ENCODE measurements at regions not wholly inside any gene's neighbourhood (a gene's known extent, or its start where the extent isn't known, plus 50 kb on each side); places are given as distances from the start of the nearest gene placed in this dataset.
A peak's percentile ranks its signal among the peaks of the same experiment; 100 is the strongest.

GRCh38 chr5:107248066-107248695 lies 422.6 kb downstream of the EFNA5 start:
- no peaks in the 10 kb centered on the region for H3K36me3 Mint-ChIP-seq

DNA sequence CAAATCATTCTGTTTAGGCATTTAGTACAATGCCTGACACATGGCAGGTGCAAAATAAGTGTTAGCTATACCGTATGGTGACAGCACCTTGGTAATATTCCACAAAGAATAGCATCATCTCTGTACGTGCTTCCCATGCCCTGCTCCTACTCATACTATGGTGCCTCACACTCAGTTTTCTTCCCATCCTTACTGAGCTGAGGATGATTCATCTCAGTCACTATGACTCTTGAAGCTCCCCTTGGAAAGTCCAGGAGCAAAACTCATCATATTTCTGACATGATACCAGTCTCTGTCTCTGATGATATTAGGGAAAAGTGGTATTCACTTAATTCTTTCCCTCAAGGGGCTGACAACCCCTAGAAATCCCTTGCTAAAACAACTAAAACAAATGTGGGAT lies 423.3 kb downstream of the EFNA5 start:
- Mint-ChIP-seq H3K36me3 (no peaks in the 10 kb centered on the region), H3K4me1 (no peaks in the 10 kb centered on the region), H3K27me3 (peaks cover 0 to 23% (median 2%) of the 10 kb centered on the region in 5 donors), H3K27ac (no peak overlapping the region), H3K4me3 (no peak overlapping the region), H3K9me3 (peaks cover 0 to 20% (median 0%) of the 10 kb centered on the region in 9 donors)
- POLR2A ChIA-PET = no interaction called here
- no peak for DNase-seq
- ATAC-seq = no peak

More at GRCh38 chr5:107248066-107248695, 422.6 kb downstream of the EFNA5 start:
- H3K4me1 Mint-ChIP-seq = no peaks in the 10 kb centered on the region
- no peak overlapping the region for H3K4me3 Mint-ChIP-seq
- no peak for ATAC-seq
- DNase-seq = peak in 1 of 10 donors; percentile 12
- peaks cover 0 to 18% (median 2%) of the 10 kb centered on the region in 5 donors for H3K27me3 Mint-ChIP-seq
- H3K27ac Mint-ChIP-seq = no peak overlapping the region
- peaks cover 0 to 13% (median 0%) of the 10 kb centered on the region in 9 donors for H3K9me3 Mint-ChIP-seq
- POLR2A ChIA-PET = no interaction called here

DNA sequence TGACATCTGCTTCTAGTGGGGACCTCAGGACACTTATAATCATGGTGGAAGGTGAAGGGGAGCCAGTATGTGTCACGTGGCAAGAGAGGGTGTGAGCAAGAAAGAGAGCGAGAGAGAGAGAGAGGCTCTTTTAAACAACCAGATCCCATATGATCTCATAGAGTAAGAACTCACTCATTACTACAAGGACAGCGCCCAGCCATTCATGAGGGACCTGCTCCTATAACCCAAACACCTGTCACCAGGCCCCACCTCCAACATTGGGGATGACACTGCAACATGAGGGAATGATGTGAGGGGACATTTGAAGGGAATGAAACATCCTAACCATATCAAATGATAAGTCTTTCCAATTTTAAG lies 427.5 kb downstream of the EFNA5 start:
- POLR2A ChIA-PET = no interaction called here
- H3K4me3 Mint-ChIP-seq = no peak overlapping the region

GRCh38 chr5:107242411-107243219 lies 428.1 kb downstream of the EFNA5 start:
- DNase-seq (no peak), ATAC-seq (no peak)
- Mint-ChIP-seq H3K9me3 (peaks cover 0 to 33% (median 0%) of the 10 kb centered on the region in 9 donors), H3K4me3 (no peak overlapping the region), H3K27ac (no peak overlapping the region), H3K4me1 (no peaks in the 10 kb centered on the region), H3K27me3 (peaks cover 0 to 15% (median 1%) of the 10 kb centered on the region in 5 donors), H3K36me3 (no peaks in the 10 kb centered on the region)
- POLR2A ChIA-PET = no interaction called here

More for the DNA sequence above, 427.5 kb downstream of the EFNA5 start:
- Mint-ChIP-seq H3K9me3 (peaks cover 0 to 33% (median 0%) of the 10 kb centered on the region in 9 donors), H3K36me3 (no peaks in the 10 kb centered on the region), H3K27ac (no peak overlapping the region), H3K4me1 (no peaks in the 10 kb centered on the region), H3K27me3 (peaks cover 0 to 13% (median 0%) of the 10 kb centered on the region in 5 donors)
- ATAC-seq (no peak), DNase-seq (no peak)

DNA sequence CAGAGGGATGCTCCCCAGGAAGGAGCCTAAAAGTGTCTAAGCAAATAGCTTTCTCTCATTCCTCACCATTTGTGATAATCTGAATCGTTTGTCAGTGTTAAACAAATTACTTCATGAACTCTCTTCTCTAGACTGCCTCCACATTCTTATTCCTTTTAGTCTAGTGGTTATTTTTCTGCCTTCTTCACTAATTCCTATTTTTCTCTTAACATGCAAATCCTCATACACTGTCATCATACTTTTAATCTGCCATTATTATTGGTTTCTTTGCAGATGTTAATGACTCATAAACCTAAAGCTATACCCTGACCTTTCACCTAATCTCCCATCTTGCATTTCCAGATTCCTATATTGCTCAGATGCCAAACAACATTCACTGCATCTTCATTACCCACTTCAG lies 428.9 kb downstream of the EFNA5 start:
- Mint-ChIP-seq H3K9me3 (peaks cover 0 to 33% (median 0%) of the 10 kb centered on the region in 9 donors), H3K27ac (no peak overlapping the region), H3K36me3 (no peaks in the 10 kb centered on the region), H3K27me3 (peaks cover 0 to 15% (median 1%) of the 10 kb centered on the region in 5 donors), H3K4me1 (no peaks in the 10 kb centered on the region), H3K4me3 (no peak overlapping the region)
- no peak for DNase-seq
- POLR2A ChIA-PET = no interaction called here
- ATAC-seq = no peak

- Mint-ChIP-seq H3K27me3 (peaks cover 0 to 6% (median 0%) of the 10 kb centered on the region in 5 donors), H3K9me3 (peaks cover 0 to 15% (median 2%) of the 10 kb centered on the region in 9 donors), H3K4me3 (no peak overlapping the region), H3K27ac (no peak overlapping the region), H3K36me3 (no peaks in the 10 kb centered on the region), H3K4me1 (no peaks in the 10 kb centered on the region)
- DNase-seq (no peak), ATAC-seq (no peak)
- POLR2A ChIA-PET = no interaction called here
These were observed 435.6 kb downstream of the EFNA5 start for GRCh38 chr5:107235167-107235566.

DNA sequence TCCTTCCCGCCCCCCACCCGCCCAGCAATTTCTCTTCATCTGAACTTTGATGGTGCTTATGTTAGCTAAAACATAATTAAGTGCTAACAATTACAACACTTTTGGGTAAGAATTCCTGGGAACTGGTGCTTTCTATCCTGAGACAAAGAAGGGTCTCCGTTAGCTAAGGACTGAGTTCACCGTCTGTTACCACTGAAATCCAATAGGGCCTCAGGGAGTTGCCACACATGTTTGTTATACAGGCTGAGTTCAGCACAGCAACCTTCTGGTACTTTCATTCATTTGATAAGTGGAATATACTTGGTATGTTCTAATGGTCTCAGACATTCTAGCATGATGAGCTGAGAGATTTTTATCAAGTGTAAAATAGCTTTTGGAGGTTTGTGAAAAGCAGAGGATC lies 437.9 kb downstream of the EFNA5 start:
- Mint-ChIP-seq H3K36me3 (no peaks in the 10 kb centered on the region), H3K27ac (no peak overlapping the region), H3K27me3 (peaks cover 0 to 2% (median 0%) of the 10 kb centered on the region in 5 donors), H3K4me3 (no peak overlapping the region), H3K4me1 (no peaks in the 10 kb centered on the region), H3K9me3 (peaks cover 0 to 4% (median 0%) of the 10 kb centered on the region in 9 donors)
- ATAC-seq (no peak), DNase-seq (no peak)
- POLR2A ChIA-PET = no interaction called here

DNA sequence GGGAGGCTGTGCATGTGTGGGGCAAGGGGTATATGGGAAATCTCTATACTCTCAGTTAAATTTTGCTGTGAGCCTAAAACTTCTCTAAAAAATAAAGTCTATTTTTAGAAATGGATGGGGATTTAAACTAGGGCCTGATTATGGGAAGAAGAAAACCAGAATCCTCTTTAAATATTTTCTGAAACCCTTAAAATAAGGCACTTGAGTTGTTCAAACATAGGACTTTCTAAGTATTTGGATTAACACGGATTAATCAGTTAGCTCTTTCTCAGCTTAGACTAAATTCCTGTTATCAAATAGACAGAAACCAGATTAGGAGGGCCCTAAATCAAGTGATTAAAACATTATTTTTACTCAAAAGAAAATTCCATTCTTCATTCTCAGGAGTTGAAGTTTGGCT lies 438.4 kb downstream of the EFNA5 start:
- ATAC-seq = no peak
- no peaks in the 10 kb centered on the region for H3K27me3 Mint-ChIP-seq
- DNase-seq = no peak
- POLR2A ChIA-PET = no interaction called here
- no peaks in the 10 kb centered on the region for H3K36me3 Mint-ChIP-seq
- H3K27ac Mint-ChIP-seq = no peak overlapping the region
- no peak overlapping the region for H3K4me3 Mint-ChIP-seq
- no peaks in the 10 kb centered on the region for H3K4me1 Mint-ChIP-seq
- peaks cover 0 to 3% (median 0%) of the 10 kb centered on the region in 9 donors for H3K9me3 Mint-ChIP-seq

GRCh38 chr5:107231191-107231590 lies 439.5 kb downstream of the EFNA5 start:
- DNase-seq (no peak), ATAC-seq (no peak)
- POLR2A ChIA-PET = no interaction called here
- no peak overlapping the region for H3K27ac Mint-ChIP-seq
- no peaks in the 10 kb centered on the region for H3K27me3 Mint-ChIP-seq
- H3K4me1 Mint-ChIP-seq = no peaks in the 10 kb centered on the region
- H3K36me3 Mint-ChIP-seq = no peaks in the 10 kb centered on the region
- H3K9me3 Mint-ChIP-seq = peaks cover 0 to 3% (median 0%) of the 10 kb centered on the region in 9 donors
- no peak overlapping the region for H3K4me3 Mint-ChIP-seq

DNA sequence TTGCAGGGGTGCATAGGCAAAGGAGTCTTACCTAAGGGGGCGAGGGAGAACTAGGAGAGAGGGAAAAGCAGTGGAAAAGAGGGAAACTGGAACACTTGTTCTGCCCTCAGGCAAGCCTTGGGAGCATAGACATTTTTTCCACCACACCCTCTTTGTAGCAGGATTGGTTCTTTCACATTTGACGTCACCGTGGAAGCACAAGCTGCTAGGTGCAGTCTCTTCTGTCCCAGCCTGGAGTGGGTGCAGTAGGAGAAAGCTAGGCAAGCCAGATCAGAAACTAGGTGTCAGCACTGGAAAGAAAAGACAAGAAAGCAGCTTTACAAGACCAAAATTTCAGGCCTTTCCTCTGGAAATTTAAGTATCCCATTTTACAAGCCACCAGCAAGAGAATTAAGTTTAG lies 440.4 kb downstream of the EFNA5 start:
- no peak overlapping the region for H3K27ac Mint-ChIP-seq
- POLR2A ChIA-PET = no interaction called here
- no peak for ATAC-seq
- peaks cover 0 to 9% (median 2%) of the 10 kb centered on the region in 9 donors for H3K9me3 Mint-ChIP-seq
- DNase-seq = no peak
- H3K4me1 Mint-ChIP-seq = no peaks in the 10 kb centered on the region
- H3K36me3 Mint-ChIP-seq = no peaks in the 10 kb centered on the region
- H3K27me3 Mint-ChIP-seq = no peaks in the 10 kb centered on the region
- H3K4me3 Mint-ChIP-seq = no peak overlapping the region

DNA sequence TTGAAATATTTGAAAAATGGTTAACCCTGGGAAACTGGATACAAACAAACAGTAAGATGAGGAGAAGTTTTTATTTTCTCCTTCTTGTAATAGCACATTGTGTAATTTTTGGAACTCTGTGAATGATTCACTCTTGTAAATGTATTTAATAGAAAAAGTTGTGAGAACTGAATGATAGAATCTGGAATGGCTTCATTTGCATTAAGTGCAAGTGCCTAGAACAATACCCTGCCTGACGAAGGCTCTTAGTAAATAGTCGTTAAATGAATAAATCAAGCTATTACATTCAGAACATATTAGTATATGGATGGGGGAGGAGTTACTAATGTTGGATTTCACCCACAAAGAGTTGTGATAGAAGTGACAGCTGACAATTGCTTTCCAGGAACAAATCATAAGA lies 442.5 kb downstream of the EFNA5 start:
- DNase-seq (no peak), ATAC-seq (no peak)
- H3K36me3 Mint-ChIP-seq = no peaks in the 10 kb centered on the region
- no peak overlapping the region for H3K4me3 Mint-ChIP-seq
- H3K4me1 Mint-ChIP-seq = no peaks in the 10 kb centered on the region
- H3K27me3 Mint-ChIP-seq = no peaks in the 10 kb centered on the region
- H3K9me3 Mint-ChIP-seq = peaks cover 0 to 17% (median 3%) of the 10 kb centered on the region in 9 donors
- no peak overlapping the region for H3K27ac Mint-ChIP-seq
- POLR2A ChIA-PET = no interaction called here

DNA sequence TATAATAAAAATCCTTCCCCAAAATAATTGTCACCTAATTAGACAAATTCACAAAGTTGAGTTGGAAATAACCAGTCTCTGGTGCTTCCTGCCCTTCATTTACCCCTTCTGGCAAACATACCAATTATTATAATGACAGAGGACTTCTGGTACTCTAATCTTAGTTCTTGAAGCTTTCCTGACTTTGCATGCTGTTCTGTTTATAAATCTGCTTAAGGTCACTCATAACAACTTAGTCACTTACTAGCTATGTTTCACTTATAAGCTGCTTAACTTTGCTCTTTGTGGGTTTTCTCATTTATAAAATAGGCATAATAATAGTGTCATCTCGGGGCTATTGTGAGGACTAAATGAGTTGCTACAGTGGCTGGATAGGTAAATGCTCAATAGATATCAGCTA lies 446.5 kb downstream of the EFNA5 start:
- POLR2A ChIA-PET = no interaction called here
- Mint-ChIP-seq H3K36me3 (no peaks in the 10 kb centered on the region), H3K4me3 (no peak overlapping the region), H3K27me3 (no peaks in the 10 kb centered on the region), H3K27ac (no peak overlapping the region), H3K4me1 (no peaks in the 10 kb centered on the region), H3K9me3 (peaks cover 0 to 17% (median 4%) of the 10 kb centered on the region in 9 donors)
- ATAC-seq (no peak), DNase-seq (no peak)

GRCh38 chr5:107223066-107223465 lies 447.7 kb downstream of the EFNA5 start:
- DNase-seq (no peak), ATAC-seq (no peak)
- H3K27me3 Mint-ChIP-seq = no peaks in the 10 kb centered on the region
- H3K4me1 Mint-ChIP-seq = no peaks in the 10 kb centered on the region
- no peaks in the 10 kb centered on the region for H3K36me3 Mint-ChIP-seq
- POLR2A ChIA-PET = no interaction called here
- H3K27ac Mint-ChIP-seq = no peak overlapping the region
- no peak overlapping the region for H3K4me3 Mint-ChIP-seq
- H3K9me3 Mint-ChIP-seq = peaks cover 0 to 17% (median 4%) of the 10 kb centered on the region in 9 donors

Measured in naive thymus-derived CD8-positive, alpha-beta T cell (primary cell).